AG09319 (cell line): ENCODE measurements at regions not wholly inside any gene's neighbourhood (a gene's known extent, or its start where the extent isn't known, plus 50 kb on each side); places are given as distances from the start of the nearest gene placed in this dataset.

Experiments used
- DNase-seq: peaks from one replicate; pipeline ENCODE4 v3.0.0-alpha.2; 2010; ENCODE audit warnings: low read depth; ENCODE audit errors: extremely low read depth
- CTCF ChIP-seq: IDR thresholded peaks from 2 replicates; pipeline ENCODE4 v1.5.1; 2011; ENCODE audit warnings: low read depth, mild to moderate bottlenecking, inconsistent platforms, low read length, moderate library complexity

DNA sequence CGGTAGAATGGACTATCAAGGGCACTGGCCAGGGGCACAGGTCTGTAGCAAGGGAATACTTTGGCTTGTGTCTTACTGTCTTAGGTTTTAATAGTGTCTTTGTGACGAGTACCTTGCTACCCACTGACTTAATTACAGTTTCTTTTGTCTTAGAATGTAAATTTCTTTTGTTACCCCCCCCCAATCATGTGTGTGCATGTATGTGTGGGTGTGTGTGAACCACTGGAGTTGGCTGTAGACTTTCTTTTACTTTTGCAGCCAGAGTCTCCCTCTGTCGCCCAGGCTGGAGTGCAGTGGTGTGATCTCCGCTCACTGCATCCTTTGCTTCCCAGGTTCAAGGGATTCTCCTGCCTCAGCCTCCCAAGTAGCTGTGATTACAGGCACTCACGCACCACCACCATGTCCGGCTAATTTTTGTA lies 61.8 kb upstream of the CLDN14 start:
- TF ChIP-seq CTCF, result no peak
- DNase-seq, result no peak

GRCh38 chr21:36542312-36543101 lies 62.6 kb upstream of the CLDN14 start:
- DNase-seq, result no peak
- TF ChIP-seq CTCF, result no peak

DNA sequence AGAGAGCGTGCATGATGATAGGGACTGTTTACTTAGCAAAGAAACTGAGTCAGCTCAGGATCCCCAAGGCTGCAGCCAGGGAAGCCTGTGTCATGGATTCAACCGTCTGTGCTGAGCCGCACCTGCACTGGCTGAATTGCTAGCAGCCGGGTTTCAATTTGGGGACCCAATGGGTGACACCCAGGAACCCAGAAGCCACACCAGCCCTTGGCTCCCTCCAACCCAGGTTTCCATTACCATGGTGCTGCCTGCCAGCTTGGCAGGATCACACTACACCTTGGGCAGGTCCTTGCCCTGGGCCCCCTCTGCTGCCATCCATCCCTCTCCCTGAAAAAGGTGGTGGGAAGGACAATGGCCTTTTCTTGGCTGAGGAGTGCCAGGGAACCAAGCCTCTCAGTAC lies 64.0 kb upstream of the CLDN14 start:
- no peak for DNase-seq
- no peak for TF ChIP-seq CTCF

DNA sequence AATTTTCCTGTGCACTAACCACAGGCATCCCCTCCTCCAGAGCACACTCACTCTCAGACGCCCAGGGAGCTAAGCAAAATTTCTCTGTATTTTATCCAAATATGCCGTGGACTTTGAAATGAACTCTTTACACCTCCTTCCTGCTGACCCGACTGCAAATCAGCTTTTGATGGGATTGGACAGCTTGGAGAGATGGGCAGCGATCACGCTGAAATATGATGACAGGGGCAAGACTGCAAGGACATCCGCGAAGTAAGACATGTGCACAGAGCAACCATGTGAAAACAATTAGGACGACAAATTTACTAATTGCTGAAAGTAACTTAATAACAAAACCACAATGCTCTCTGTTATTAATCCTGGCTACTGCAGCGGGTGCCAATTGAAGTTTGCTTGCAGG lies 64.6 kb upstream of the CLDN14 start:
- no peak for TF ChIP-seq CTCF
- no peak for DNase-seq

DNA sequence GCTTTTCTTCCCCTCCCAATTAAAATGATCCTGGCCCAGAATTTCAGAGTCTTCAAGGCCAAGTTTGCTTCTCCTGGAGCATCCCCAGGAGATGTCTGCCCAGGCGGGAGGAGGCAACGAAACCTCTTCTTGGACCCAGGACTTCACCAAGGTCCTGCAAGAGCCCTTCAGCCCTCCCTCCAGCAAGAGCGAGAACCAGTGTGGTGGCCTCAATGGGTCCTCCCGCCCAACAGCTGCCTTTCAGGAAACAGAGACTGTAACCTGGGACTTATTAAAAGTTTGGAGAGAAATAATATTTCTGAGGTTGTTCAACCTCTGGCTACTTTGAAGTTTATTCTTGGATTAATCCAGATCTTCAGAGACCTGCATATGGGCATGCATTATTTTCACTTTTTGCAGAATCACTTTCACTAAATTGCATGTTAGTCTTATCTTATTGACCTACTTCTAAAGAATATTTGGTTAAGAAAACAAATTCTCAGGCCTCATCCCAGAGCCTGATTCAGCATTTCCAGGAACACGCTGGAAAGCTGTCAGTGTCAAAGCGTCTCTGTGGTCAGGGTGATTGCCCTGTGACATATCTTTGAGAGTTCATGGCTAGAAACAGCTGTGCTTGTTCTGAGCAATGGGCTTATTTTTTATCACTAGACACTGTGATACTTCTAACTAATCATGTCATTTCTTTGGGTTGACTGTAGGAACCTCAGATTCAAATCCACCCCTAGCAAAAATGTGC lies 66.0 kb upstream of the CLDN14 start:
- DNase-seq, result no peak
- no peak for TF ChIP-seq CTCF

DNA sequence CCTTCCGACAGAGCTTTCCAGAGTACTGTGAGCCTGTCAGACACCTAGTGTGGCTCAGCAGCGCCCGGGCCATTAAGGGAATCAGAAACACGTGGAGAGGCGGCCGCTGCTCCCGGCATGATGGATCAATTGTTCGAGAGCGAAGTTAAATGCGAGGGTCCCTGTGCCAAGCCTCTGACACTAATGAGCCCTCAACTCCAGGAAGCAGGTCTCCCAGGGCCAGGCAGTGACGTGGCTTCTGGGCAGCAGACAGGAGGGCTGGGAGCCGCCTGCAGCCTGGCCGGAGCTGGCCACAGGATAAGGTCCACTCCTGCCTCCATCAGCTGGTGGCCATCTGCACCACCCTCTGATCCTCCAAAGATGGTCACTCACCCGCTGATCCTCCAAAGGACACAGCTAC lies 67.5 kb upstream of the CLDN14 start:
- TF ChIP-seq CTCF, result no peak
- no peak for DNase-seq

- DNase-seq, result no peak
- no peak for TF ChIP-seq CTCF
Observed at GRCh38 chr21:36548866-36549265, 68.9 kb upstream of the CLDN14 start.
